NCI-H2196 (cell line): ENCODE measurements at regions not wholly inside any gene's neighbourhood (a gene's known extent, or its start where the extent isn't known, plus 50 kb on each side); places are given as distances from the start of the nearest gene placed in this dataset.
A peak's percentile ranks its signal among the peaks of the same experiment; 100 is the strongest.

Experiments used
- DNase-seq: peaks from one replicate; lab custom pipeline; 2025; ENCODE audit not compliant: unreplicated experiment; lab: John Stamatoyannopoulos, UW

GRCh38 chr2:221153226-221153625, 418.9 kb downstream of the EPHA4 start:
- DNase-seq, result peak; percentile 7

- no peak for DNase-seq
Measured at GRCh38 chr2:221154176-221154575, 417.9 kb downstream of the EPHA4 start.

GRCh38 chr2:221156062-221156734, 415.9 kb downstream of the EPHA4 start:
- no peak for DNase-seq

GRCh38 chr2:221161186-221161585, 410.9 kb downstream of the EPHA4 start:
- DNase-seq, result no peak

GRCh38 chr2:221166292-221166691, 405.8 kb downstream of the EPHA4 start:
- no peak for DNase-seq

GRCh38 chr2:221167561-221167960, 404.5 kb downstream of the EPHA4 start:
- DNase-seq, result no peak

GRCh38 chr2:221169724-221170123, 402.4 kb downstream of the EPHA4 start:
- DNase-seq, result no peak

- DNase-seq, result no peak
Measured at GRCh38 chr2:221170548-221170947, 401.6 kb downstream of the EPHA4 start.

GRCh38 chr2:221176667-221177066, 395.4 kb downstream of the EPHA4 start:
- no peak for DNase-seq

GRCh38 chr2:221178139-221178538, 394.0 kb downstream of the EPHA4 start:
- no peak for DNase-seq

GRCh38 chr2:221186873-221187272, 385.2 kb downstream of the EPHA4 start:
- DNase-seq, result no peak

- no peak for DNase-seq
Measured at GRCh38 chr2:221189431-221190067, 382.6 kb downstream of the EPHA4 start.

GRCh38 chr2:221195829-221196228, 376.3 kb downstream of the EPHA4 start:
- DNase-seq, result no peak

- DNase-seq, result no peak
Measured at GRCh38 chr2:221197225-221197856, 374.8 kb downstream of the EPHA4 start.

- DNase-seq, result no peak
Measured at GRCh38 chr2:221198309-221198708, 373.8 kb downstream of the EPHA4 start.

- DNase-seq, result no peak
Measured at GRCh38 chr2:221200184-221200839, 371.8 kb downstream of the EPHA4 start.

GRCh38 chr2:221202431-221202830, 369.7 kb downstream of the EPHA4 start:
- no peak for DNase-seq

- DNase-seq, result peak; percentile 11
Measured at GRCh38 chr2:221203125-221203524, 369.0 kb downstream of the EPHA4 start.

GRCh38 chr2:221203856-221204255, 368.2 kb downstream of the EPHA4 start:
- no peak for DNase-seq

- no peak for DNase-seq
Measured at GRCh38 chr2:221204699-221205098, 367.4 kb downstream of the EPHA4 start.

GRCh38 chr2:221205103-221205673, 366.9 kb downstream of the EPHA4 start:
- no peak for DNase-seq
